Activated naive CD4-positive, alpha-beta T cell treated with anti-CD3 and anti-CD28 coated beads, Interleukin-2, amount 50 U/mL, for 24 hours (primary cell): ENCODE measurements at regions not wholly inside any gene's neighbourhood (a gene's known extent, or its start where the extent isn't known, plus 50 kb on each side); places are given as distances from the start of the nearest gene placed in this dataset.

Experiments
- H3K27ac Mint-ChIP-seq: one replicate; pipeline ENCODE4 v1.8.0; 2021; ENCODE audit warnings: mild to moderate bottlenecking, mixed read lengths
- H3K27me3 Mint-ChIP-seq: one replicate; pipeline ENCODE4 v1.8.0; 2021; ENCODE audit warnings: mixed read lengths
- H3K36me3 Mint-ChIP-seq: one replicate; pipeline ENCODE4 v1.8.0; 2021; ENCODE audit warnings: mixed read lengths
- H3K4me1 Mint-ChIP-seq: one replicate; pipeline ENCODE4 v1.8.0; 2021; ENCODE audit warnings: mixed read lengths
- H3K4me3 Mint-ChIP-seq: one replicate; pipeline ENCODE4 v1.8.0; 2021; ENCODE audit warnings: mild to moderate bottlenecking, mixed read lengths
- H3K9me3 Mint-ChIP-seq: one replicate; pipeline ENCODE4 v1.8.0; 2021; ENCODE audit warnings: mixed read lengths

DNA sequence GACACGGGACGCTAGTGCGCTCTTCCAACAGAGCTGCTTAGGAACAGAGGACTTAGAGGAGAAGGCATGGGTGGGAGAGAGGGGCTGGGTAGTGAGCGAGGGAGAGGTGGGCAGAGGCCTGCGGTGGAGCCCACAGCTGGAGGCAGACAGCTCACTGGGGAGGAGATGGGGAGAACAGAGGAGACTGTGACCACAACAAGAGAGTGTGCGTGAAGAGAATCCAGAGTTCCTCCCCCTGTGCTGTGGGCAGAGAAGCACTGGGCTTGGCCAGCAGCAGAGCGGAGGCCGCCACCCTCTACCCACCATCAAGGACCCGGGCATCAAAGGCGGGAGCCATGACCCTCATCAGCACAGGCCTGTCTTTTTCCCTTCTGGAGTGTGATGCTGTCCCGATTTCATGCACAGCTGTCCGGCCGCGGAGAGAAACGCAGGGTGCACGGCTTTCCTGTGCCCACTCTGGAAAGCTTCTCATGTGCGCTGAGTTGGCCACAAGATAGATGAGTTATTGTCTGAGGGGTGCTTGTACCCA is 228.3 kb upstream of the IRX4 start:
- H3K27me3 Mint-ChIP-seq = peaks cover 5% of the 10 kb centered on the region
- H3K9me3 Mint-ChIP-seq = peaks cover 8% of the 10 kb centered on the region
- H3K36me3 Mint-ChIP-seq = no peaks in the 10 kb centered on the region
- H3K4me3 Mint-ChIP-seq = no peak overlapping the region
- no peak overlapping the region for H3K27ac Mint-ChIP-seq
- no peaks in the 10 kb centered on the region for H3K4me1 Mint-ChIP-seq

DNA sequence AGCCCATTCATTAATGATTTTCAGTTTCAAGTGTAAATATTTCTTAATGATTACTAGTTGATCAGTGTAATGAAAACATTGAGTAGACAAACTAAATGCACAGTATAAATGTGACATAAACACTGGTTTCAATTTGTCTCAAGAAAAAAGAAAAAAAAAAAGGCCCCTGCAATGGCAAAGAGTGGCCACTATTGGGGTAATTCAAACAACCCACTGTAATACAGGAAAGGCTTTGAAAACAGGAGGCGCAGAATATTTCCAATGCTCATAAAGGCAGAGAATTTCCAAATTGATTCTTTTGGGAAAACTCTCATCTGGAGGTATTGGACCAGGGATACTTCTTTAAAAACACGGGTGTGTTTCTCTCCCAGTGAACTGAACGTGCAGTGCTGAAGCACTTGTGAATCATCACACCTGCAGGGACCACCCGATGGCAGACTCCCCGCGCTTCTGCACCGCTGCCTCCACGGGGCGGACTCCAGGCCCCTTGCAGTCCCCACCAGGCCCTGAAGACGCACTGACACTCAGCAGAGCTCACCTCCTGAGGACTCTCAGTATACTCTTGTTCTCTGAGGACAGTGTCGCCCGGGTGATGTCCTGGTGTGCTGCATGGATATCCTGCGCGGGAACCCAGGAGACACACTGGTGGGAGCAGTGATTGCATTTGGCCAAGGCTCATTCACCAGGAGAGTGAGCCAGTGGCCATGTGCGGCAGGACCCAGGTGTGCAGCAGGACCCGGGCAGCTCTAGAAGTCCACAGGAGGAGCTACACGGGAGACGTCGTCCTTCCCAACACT is 227.6 kb upstream of the IRX4 start:
- Mint-ChIP-seq H3K4me3 (no peak overlapping the region), H3K36me3 (peaks cover 1% of the 10 kb centered on the region), H3K4me1 (no peaks in the 10 kb centered on the region), H3K9me3 (peaks cover 12% of the 10 kb centered on the region), H3K27me3 (peaks cover 5% of the 10 kb centered on the region), H3K27ac (no peak overlapping the region)

DNA sequence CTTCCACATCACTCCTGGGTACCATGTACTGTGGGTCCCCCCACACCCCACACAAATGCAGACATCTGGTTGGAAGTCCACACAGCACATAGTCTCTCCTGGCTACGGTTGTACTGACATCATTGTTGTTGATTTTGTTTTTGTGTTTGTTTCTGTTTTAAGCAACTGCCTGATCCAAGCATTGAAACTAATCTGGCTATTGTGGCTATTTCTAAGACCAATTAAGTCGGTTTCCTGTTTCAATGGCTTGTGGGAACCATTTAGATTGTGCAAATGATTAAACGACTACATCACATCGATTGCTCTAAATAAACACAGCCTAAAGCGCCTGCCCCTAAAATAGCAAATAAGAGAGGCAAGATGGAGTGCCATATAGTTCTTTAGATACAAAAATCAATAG is 226.8 kb upstream of the IRX4 start:
- no peak overlapping the region for H3K27ac Mint-ChIP-seq
- no peak overlapping the region for H3K4me3 Mint-ChIP-seq
- no peaks in the 10 kb centered on the region for H3K4me1 Mint-ChIP-seq
- H3K9me3 Mint-ChIP-seq = peaks cover 12% of the 10 kb centered on the region
- peaks cover 5% of the 10 kb centered on the region for H3K27me3 Mint-ChIP-seq
- peaks cover 1% of the 10 kb centered on the region for H3K36me3 Mint-ChIP-seq

DNA sequence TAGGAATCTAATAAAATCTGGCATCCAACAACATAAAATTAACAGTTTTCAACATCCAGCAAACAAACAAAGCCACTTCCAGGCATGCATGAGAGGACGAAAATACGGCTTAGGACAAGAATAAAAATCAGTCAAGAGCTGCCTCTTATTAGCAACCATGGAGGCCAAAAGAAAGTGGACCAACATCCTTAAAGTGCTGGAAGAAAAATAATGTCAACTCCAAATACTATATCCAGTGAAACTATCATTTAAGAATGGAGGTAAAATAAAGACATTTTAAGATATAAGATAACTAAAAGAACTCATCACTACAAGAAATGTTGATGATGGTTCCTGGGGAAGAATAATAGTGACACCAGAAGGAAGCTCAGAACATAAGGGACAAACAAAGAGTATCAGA is 224.0 kb upstream of the IRX4 start:
- no peak overlapping the region for H3K27ac Mint-ChIP-seq
- no peaks in the 10 kb centered on the region for H3K4me1 Mint-ChIP-seq
- H3K4me3 Mint-ChIP-seq = no peak overlapping the region
- H3K36me3 Mint-ChIP-seq = peaks cover 1% of the 10 kb centered on the region
- H3K27me3 Mint-ChIP-seq = peaks cover 2% of the 10 kb centered on the region
- peaks cover 12% of the 10 kb centered on the region for H3K9me3 Mint-ChIP-seq

DNA sequence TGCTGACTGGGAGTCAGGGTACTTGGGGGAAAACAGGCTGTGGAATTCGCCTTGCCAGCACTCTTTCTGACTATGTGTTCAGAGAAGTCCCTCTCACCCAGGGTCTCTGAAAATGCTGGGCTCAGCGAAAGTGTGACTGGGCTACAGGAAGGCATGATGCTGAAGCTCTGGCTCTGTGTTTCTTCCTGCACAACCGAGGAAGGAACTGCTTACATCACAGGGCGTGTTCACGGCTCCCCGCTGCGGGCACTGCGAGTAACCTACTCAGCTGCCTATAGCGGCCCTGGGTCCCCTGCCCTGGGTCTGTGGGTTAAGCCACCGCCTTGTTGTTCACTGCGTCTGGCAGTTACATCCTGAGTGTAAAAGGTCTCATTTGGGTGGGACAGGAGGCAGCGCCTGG is 222.4 kb upstream of the IRX4 start:
- peaks cover 1% of the 10 kb centered on the region for H3K36me3 Mint-ChIP-seq
- H3K4me1 Mint-ChIP-seq = no peaks in the 10 kb centered on the region
- no peak overlapping the region for H3K27ac Mint-ChIP-seq
- H3K9me3 Mint-ChIP-seq = peaks cover 12% of the 10 kb centered on the region
- no peak overlapping the region for H3K4me3 Mint-ChIP-seq
- peaks cover 7% of the 10 kb centered on the region for H3K27me3 Mint-ChIP-seq

DNA sequence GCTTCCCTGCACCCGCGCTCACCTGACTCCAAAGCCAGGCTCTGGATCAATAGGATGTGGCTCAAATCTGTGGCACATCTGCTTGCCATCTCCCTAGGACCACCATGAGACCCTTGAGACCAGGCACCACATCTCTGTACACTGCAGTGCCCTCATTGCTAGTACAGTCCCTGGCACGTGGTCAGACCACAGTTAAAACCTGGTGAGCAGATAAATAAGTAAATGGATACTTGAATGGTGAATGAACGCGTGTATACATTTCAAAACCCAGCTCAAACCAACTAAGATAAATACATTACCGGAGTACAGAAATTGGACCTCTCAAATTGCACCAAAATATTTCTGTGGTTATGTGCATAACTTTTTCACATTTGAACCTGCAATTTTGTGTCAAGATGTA is 221.2 kb upstream of the IRX4 start:
- H3K27me3 Mint-ChIP-seq = peaks cover 12% of the 10 kb centered on the region
- peaks cover 1% of the 10 kb centered on the region for H3K36me3 Mint-ChIP-seq
- H3K4me1 Mint-ChIP-seq = no peaks in the 10 kb centered on the region
- H3K4me3 Mint-ChIP-seq = no peak overlapping the region
- H3K27ac Mint-ChIP-seq = no peak overlapping the region
- peaks cover 12% of the 10 kb centered on the region for H3K9me3 Mint-ChIP-seq

DNA sequence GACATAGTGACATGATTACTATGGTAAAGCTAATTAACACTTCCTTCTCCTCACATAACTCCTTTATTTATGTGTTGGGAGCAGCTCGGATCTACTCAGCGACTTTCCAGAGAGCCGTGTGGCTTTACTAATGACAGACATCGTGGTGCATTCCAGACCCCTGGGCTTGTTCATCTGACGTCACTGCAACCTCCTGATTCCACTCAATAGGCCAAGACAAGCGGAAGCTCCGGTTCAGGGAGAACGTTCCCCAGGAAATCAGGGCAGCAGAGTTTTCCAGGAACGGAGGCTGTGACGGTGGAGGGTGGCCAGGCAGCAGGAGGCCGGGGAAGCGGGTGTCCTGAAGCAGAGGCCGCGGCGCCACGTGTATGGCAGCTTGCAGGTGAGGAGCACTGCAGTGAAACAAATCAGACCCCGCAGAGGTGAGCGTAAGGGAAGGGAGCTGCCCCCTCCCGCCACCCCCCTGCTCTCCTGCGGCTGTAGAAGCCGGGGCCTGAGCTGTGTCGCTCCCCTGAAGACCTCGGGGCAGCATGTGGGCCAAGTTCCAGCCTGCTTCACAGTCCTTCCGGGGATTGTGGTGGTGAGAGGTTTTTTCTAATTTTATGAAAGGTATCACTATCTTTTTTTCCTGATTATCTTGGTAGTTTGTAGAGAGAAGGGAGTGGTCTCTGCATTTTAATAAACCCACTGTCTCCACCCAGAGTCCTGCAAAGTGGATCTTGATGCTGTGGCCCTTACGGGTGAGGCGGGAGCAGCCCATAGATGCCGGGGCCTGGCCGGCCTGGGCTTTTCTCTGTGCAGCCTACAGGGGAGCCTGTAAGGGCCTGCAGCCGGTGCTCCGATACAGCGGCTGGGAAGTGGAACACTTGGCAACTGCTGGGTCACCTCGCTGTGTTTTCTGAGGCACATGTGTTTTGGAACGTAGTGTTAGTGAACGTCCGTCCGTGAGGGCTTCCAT is 220.4 kb upstream of the IRX4 start:
- H3K4me1 Mint-ChIP-seq = no peaks in the 10 kb centered on the region
- H3K9me3 Mint-ChIP-seq = peaks cover 12% of the 10 kb centered on the region
- peaks cover 1% of the 10 kb centered on the region for H3K36me3 Mint-ChIP-seq
- no peak overlapping the region for H3K27ac Mint-ChIP-seq
- no peak overlapping the region for H3K4me3 Mint-ChIP-seq
- peaks cover 12% of the 10 kb centered on the region for H3K27me3 Mint-ChIP-seq

DNA sequence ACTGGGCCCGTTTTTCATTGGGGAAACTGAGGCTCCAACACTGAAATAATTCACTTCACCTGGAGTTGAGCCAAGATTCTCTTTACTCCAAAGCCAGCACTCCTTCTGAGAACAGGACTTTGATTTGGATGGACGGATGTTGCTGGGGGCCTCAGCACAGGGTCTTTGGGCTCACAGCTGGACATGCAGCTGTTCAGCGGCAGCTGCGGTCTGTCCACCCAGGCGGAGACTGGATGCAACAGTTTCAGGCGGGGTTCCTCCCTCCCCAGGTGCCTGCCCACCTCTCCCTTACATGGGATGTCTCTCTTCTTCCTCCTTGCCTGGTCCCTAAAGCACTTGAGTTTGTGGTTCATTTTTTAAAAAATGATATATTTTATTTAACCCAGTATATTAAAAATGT is 219.0 kb upstream of the IRX4 start:
- H3K9me3 Mint-ChIP-seq = peaks cover 11% of the 10 kb centered on the region
- H3K27ac Mint-ChIP-seq = no peak overlapping the region
- H3K27me3 Mint-ChIP-seq = peaks cover 16% of the 10 kb centered on the region
- peaks cover 1% of the 10 kb centered on the region for H3K36me3 Mint-ChIP-seq
- H3K4me3 Mint-ChIP-seq = no peak overlapping the region
- no peaks in the 10 kb centered on the region for H3K4me1 Mint-ChIP-seq

DNA sequence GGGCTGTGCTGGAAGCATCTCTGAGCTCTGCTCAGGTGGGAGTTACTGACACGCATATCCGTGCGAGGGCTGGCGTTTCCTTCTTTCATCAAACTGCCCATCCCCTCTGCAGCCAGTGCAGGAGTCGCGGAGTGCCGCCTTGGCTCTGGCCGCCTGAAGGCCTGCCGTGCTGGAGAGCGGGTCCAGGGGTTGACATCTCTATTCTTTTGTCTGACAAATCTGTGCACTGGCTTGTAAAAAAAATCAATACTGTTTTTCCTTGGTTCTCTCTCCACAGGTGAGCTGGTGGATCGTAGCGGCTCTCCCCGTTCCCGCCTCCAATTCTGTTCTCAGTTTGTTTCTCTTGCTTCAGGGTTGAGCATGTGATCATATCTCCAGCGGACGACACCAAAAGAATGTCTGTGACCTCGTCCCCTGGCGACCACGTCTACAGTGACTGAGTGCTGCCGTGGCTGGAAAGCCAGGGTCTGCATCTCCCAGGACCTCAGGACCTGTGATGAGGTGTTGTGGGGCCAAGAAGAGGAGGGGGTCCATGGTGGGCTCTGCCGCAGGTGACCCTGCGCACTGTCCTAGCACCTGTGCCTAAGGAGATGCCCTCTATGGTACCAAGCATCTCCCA is 214.3 kb upstream of the IRX4 start:
- H3K4me3 Mint-ChIP-seq = no peak overlapping the region
- H3K9me3 Mint-ChIP-seq = no peaks in the 10 kb centered on the region
- no peaks in the 10 kb centered on the region for H3K4me1 Mint-ChIP-seq
- H3K27ac Mint-ChIP-seq = no peak overlapping the region
- H3K36me3 Mint-ChIP-seq = no peaks in the 10 kb centered on the region
- peaks cover 14% of the 10 kb centered on the region for H3K27me3 Mint-ChIP-seq

DNA sequence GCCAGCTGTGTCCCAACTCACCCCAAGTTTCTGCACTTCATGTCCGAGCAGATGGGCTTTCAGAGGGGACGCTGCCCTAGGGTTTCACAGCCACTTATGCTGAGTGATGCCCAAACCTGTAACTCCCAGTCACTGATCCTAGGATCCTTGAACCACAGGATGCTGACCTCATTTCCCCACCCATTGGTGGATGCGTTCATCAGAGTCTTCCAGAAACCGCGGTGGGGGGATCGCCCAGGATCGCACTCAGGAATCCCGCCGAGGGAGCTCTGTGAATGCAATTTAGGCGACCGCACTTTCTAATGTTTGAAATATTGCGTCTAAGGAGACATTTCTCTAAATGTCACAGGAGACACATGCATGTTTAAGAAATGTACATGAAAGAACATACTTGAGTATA is 212.3 kb upstream of the IRX4 start:
- Mint-ChIP-seq H3K36me3 (no peaks in the 10 kb centered on the region), H3K4me3 (no peak overlapping the region), H3K9me3 (no peaks in the 10 kb centered on the region), H3K27me3 (peaks cover 7% of the 10 kb centered on the region), H3K27ac (no peak overlapping the region), H3K4me1 (no peaks in the 10 kb centered on the region)

DNA sequence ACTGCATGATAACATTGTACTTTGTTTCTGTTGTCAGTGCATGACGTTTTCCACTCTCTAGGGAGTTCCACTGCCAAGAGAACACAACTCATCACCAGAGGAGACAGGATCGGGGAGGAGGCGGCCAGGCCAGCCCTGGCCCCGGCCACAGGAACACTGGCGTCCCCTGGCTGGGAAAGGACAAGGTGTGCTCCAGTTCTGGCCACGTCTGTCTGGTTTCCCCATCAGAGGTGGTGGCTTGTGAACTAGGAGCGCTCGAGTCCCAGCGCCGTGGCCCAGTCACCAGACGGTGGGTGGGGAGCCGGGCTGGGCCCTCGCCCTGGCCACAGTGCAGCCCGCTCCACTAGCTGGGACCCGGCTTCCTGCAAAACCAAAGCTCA is 211.9 kb upstream of the IRX4 start:
- no peaks in the 10 kb centered on the region for H3K36me3 Mint-ChIP-seq
- no peak overlapping the region for H3K27ac Mint-ChIP-seq
- H3K9me3 Mint-ChIP-seq = no peaks in the 10 kb centered on the region
- H3K4me3 Mint-ChIP-seq = no peak overlapping the region
- H3K27me3 Mint-ChIP-seq = peaks cover 4% of the 10 kb centered on the region
- no peaks in the 10 kb centered on the region for H3K4me1 Mint-ChIP-seq

DNA sequence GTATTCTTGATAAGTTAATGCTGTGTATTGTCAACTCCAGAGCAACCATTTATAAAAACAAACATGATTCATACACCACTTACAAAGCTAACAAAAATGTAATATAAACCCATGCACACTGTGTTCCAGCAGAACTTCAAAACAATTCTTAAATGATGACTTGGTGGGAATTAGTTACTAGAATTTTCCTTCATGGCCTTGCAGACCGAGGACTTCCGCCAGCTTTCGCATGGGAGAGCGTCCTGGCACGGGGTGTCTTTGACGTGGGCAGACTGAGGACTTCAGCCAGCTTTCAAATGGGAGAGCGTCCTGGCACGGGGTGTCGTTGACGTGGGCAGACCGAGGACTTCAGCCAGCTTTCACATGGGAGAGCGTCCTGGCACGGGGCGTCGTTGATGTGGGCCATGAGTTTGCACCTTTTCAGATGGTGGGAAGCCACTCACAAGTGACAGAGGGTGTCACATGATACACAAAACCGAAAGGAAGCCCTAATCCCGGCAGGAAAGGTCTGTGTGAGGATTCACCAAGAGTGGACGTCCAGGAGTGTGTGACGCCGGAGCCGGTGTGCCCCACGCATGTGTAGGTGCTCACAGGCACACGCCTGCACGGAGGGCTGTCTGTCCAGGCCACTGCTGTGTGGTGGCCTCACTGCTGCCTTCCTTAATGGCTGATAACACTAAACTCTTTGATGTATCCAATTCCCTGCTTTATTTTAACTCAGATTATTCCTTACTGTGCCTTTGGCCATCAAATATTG is 211.3 kb upstream of the IRX4 start:
- H3K9me3 Mint-ChIP-seq = no peaks in the 10 kb centered on the region
- H3K4me1 Mint-ChIP-seq = no peaks in the 10 kb centered on the region
- no peak overlapping the region for H3K27ac Mint-ChIP-seq
- H3K27me3 Mint-ChIP-seq = peaks cover 3% of the 10 kb centered on the region
- H3K4me3 Mint-ChIP-seq = no peak overlapping the region
- H3K36me3 Mint-ChIP-seq = no peaks in the 10 kb centered on the region

DNA sequence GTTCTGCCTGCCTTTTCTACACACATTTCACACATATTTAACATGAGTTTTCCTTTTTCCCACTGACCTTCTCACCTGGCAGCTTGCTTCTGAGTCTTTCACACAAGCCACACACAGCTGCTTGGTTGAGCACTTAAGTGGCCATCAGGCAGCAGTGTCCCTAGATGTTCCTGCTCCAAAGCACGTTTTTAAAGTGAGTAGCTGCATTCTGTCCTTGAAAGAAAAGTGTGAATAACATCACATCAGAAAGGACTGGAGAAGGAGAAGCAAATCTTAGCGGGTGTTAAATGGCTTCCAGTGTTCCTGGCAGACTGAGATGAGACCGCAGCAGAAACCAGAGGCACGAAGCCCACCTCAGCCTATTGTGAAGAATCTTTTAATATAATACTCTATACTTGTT is 209.2 kb upstream of the IRX4 start:
- no peak overlapping the region for H3K27ac Mint-ChIP-seq
- H3K27me3 Mint-ChIP-seq = no peaks in the 10 kb centered on the region
- no peak overlapping the region for H3K4me3 Mint-ChIP-seq
- no peaks in the 10 kb centered on the region for H3K9me3 Mint-ChIP-seq
- no peaks in the 10 kb centered on the region for H3K4me1 Mint-ChIP-seq
- H3K36me3 Mint-ChIP-seq = no peaks in the 10 kb centered on the region

DNA sequence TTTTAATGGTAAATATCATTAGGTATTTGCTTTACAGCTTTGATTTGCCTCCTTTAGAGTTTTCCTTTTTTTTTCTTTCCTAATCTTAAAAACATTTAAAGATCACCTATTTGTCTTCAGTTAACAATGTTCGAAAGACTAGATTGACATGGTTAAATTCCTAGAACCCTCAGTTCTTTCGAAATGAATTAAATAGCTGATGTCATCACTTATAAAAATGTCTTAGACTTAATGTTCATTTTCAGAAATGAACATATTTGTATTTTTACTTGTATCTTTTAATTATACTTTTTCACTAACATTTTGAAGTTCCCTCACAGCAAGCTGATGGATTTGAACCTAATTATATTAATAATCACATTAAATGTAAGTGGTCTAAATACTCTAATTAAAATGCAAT is 205.3 kb upstream of the IRX4 start:
- no peaks in the 10 kb centered on the region for H3K9me3 Mint-ChIP-seq
- no peak overlapping the region for H3K4me3 Mint-ChIP-seq
- peaks cover 5% of the 10 kb centered on the region for H3K27me3 Mint-ChIP-seq
- H3K36me3 Mint-ChIP-seq = no peaks in the 10 kb centered on the region
- H3K4me1 Mint-ChIP-seq = no peaks in the 10 kb centered on the region
- H3K27ac Mint-ChIP-seq = no peak overlapping the region

DNA sequence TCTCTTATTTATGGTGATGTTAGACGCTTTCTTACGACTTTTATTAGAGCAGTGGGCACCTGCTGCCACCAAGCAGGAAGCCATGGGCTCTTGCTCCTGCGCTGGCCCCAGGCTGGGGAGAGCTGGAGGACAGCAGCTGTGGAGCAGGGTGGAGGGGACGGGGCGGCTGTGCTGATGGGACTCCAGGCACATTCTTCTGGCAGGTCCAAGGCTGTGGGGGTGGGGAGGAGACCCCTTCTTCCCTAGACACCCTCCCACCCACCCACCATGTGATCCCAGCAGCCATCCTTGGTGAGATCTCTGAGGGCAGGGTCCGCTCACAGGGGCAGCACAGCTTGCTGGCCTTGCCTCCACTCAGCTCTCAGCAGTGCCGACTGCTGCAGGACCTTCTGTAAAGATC is 192.6 kb upstream of the IRX4 start:
- no peaks in the 10 kb centered on the region for H3K36me3 Mint-ChIP-seq
- H3K27ac Mint-ChIP-seq = no peak overlapping the region
- H3K4me3 Mint-ChIP-seq = no peak overlapping the region
- peaks cover 11% of the 10 kb centered on the region for H3K27me3 Mint-ChIP-seq
- H3K9me3 Mint-ChIP-seq = peaks cover 1% of the 10 kb centered on the region
- H3K4me1 Mint-ChIP-seq = no peaks in the 10 kb centered on the region
